NB4 (cell line): ENCODE measurements at regions not wholly inside any gene's neighbourhood (a gene's known extent, or its start where the extent isn't known, plus 50 kb on each side); places are given as distances from the start of the nearest gene placed in this dataset.

ENCODE experiments used
- POLR2A ChIP-seq: IDR thresholded peaks from 2 replicates; pipeline ENCODE4 v1.6.1; 2011; ENCODE audit warnings: mild to moderate bottlenecking; ENCODE audit not compliant: insufficient read length; ENCODE audit errors: extremely low read depth
- TF ChIP-seq, protein P1 (sequence below): IDR thresholded peaks from one replicate; pipeline ENCODE4 v1.5.1; 2012; ENCODE audit warnings: low read depth, low read length

DNA sequence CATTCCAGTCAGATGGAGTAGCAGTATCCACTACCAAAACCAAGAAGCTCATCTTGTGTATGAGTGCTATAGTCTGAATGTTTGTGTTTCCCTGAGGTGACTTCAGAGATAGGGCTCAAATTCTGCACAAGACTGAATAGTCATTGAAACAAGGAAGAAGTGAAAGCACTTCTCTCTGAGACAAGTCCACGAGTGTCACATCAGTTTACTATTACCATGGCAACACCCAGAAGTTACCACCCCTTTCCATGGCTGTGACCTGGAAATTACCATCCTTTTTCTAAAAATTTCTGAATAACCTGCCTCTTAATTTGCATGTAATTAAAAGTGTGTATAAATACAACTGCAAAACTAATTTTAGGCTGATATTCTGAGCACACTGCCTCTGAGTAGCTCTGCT lies 682.1 kb upstream of the ADGRB3 start:
- TF ChIP-seq, protein P1, sequence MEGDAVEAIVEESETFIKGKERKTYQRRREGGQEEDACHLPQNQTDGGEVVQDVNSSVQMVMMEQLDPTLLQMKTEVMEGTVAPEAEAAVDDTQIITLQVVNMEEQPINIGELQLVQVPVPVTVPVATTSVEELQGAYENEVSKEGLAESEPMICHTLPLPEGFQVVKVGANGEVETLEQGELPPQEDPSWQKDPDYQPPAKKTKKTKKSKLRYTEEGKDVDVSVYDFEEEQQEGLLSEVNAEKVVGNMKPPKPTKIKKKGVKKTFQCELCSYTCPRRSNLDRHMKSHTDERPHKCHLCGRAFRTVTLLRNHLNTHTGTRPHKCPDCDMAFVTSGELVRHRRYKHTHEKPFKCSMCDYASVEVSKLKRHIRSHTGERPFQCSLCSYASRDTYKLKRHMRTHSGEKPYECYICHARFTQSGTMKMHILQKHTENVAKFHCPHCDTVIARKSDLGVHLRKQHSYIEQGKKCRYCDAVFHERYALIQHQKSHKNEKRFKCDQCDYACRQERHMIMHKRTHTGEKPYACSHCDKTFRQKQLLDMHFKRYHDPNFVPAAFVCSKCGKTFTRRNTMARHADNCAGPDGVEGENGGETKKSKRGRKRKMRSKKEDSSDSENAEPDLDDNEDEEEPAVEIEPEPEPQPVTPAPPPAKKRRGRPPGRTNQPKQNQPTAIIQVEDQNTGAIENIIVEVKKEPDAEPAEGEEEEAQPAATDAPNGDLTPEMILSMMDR, result no peak
- TF ChIP-seq POLR2A, result no peak
